OCI-LY7 (cell line): ENCODE measurements at regions not wholly inside any gene's neighbourhood (a gene's known extent, or its start where the extent isn't known, plus 50 kb on each side); places are given as distances from the start of the nearest gene placed in this dataset.

Experiments used
- BruUV-seq: library from RNA; stranded (reverse); fragments of 400-500 nt; replicated peaks from 2 replicates; lab custom pipeline; 2021; lab: Mats Ljungman, UMichigan
- CTCF ChIA-PET: fragments of 300-600 bp; sonication (Branson Sonifier 250); formaldehyde crosslinking; loops from one replicate; lab custom pipeline; 2022; ENCODE audit warnings: antibody characterized with exemption; ENCODE audit not compliant: unreplicated experiment; lab: Charles Lee
- POLR2A ChIA-PET: fragments of 300-600 bp; sonication (Branson Sonifier 250); formaldehyde crosslinking; loops from one replicate; lab custom pipeline; 2022; ENCODE audit warnings: antibody characterized with exemption; lab: Charles Lee
- DNase-seq: peaks from one replicate; pipeline ENCODE4 v3.0.0-alpha.2; 2015; ENCODE audit warnings: low spot score
- H2AFZ ChIP-seq: fragments of 200-600 bp; sonication (generic), shearing (Covaris generic); 2 replicates; pipeline ENCODE4 v1.6.1; 2014; ENCODE audit warnings: mild to moderate bottlenecking, antibody characterized with exemption, low read length, moderate library complexity
- H3K27ac ChIP-seq: fragments of 200-600 bp; sonication (generic); 2 replicates; pipeline ENCODE4 v1.5.1; 2014; ENCODE audit warnings: mixed run types, low read depth, mild to moderate bottlenecking, moderate library complexity, low read length, inconsistent platforms; ENCODE audit not compliant: poor library complexity, severe bottlenecking
- H3K36me3 ChIP-seq: fragments of 200-600 bp; sonication (generic); 2 replicates; pipeline ENCODE4 v1.6.1; 2014; ENCODE audit warnings: mild to moderate bottlenecking, antibody characterized with exemption, low read length, moderate library complexity, mixed read lengths; ENCODE audit not compliant: insufficient read depth
- H3K4me1 ChIP-seq: fragments of 200-600 bp; sonication (generic); 2 replicates; pipeline ENCODE4 v1.5.1; 2014; ENCODE audit warnings: mild to moderate bottlenecking, low read length; ENCODE audit not compliant: insufficient read depth, poor library complexity, severe bottlenecking
- H3K4me2 ChIP-seq: fragments of 200-600 bp; sonication (generic); 2 replicates; pipeline ENCODE4 v1.6.1; 2014; ENCODE audit warnings: mild to moderate bottlenecking, low read length
- H3K4me3 ChIP-seq: fragments of 200-600 bp; sonication (generic); 2 replicates; pipeline ENCODE4 v1.5.1; 2014; ENCODE audit warnings: mild to moderate bottlenecking, low read depth, low read length; ENCODE audit not compliant: poor library complexity, severe bottlenecking
- H3K79me2 ChIP-seq: fragments of 200-600 bp; sonication (generic); 2 replicates; pipeline ENCODE4 v1.6.1; 2016; ENCODE audit warnings: low read depth, mild to moderate bottlenecking, low read length, moderate library complexity, mixed read lengths; ENCODE audit not compliant: insufficient read depth
- H3K9me2 ChIP-seq: fragments of 200-600 bp; sonication (generic); 2 replicates; pipeline ENCODE4 v1.6.1; 2016; ENCODE audit warnings: mild to moderate bottlenecking, low read length, mixed read lengths; ENCODE audit not compliant: insufficient read depth
- H3K9me3 ChIP-seq: fragments of 200-600 bp; sonication (generic); 2 replicates; pipeline ENCODE4 v1.6.1; 2014; ENCODE audit warnings: mild to moderate bottlenecking, mixed run types, low read length, mixed read lengths
- H4K20me1 ChIP-seq: fragments of 200-600 bp; sonication (generic); 2 replicates; pipeline ENCODE4 v1.6.1; 2014; ENCODE audit warnings: mild to moderate bottlenecking, antibody characterized with exemption, low read length, moderate library complexity, mixed read lengths; ENCODE audit not compliant: insufficient read depth
- EZH2phosphoT487 ChIP-seq: fragments of 200-600 bp; sonication (generic); IDR thresholded peaks from 2 replicates; pipeline ENCODE4 v1.6.1; 2018; ENCODE audit warnings: low read depth, borderline replicate concordance, mild to moderate bottlenecking, mixed run types, antibody characterized with exemption, low read length, moderate library complexity, mixed read lengths
- intact Hi-C: fragments of 100-400 bp; cut with micrococcal nuclease; formaldehyde crosslinking; loops from one replicate; pipeline ENCODE4 v1.10.0; 2022; ENCODE audit not compliant: unreplicated experiment
- TF ChIP-seq, protein P1 (sequence below): fragments of 200-600 bp; sonication (generic); conservative IDR thresholded peaks from 2 replicates; pipeline ENCODE4 v1.5.1; 2014; ENCODE audit warnings: mild to moderate bottlenecking, antibody characterized with exemption, low read length, moderate library complexity, mixed read lengths

DNA sequence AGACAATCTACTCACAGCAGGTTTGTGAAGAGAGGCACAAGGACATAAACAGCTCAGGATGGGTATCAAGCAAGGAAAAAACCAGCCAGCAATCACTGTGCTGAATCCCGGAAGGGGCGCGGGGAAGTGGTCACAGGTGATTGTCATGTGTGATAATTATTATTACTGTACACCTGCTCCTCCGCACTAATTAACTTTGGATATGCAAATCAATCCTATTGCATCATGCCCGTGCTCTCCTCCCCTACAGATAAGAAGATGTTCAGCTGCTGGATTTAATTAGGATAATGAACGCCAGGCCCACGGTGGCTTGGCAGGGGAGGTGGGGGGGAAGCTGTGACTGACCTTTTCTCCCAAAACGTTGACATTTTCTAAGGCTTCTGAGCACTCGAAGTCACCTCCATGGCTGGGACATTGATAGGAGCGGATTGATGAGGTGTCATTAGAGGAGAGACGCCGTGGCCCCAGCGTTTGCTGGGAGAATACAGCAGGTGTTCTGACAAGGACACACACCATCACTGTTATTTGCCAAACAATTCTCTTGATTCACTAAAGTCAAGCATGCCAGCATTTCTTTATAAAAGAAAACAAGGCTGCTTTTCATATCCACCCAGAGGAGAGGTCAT, 160.3 kb upstream of the VRK2 start:
- H3K9me3 ChIP-seq, result no peaks in the 10 kb centered on the region
- no TSS peak for BruUV-seq
- no peaks in the 10 kb centered on the region for H3K79me2 ChIP-seq
- no peak overlapping the region for H3K4me2 ChIP-seq
- no peaks in the 10 kb centered on the region for H3K36me3 ChIP-seq
- no peaks in the 10 kb centered on the region for H3K4me1 ChIP-seq
- CTCF ChIA-PET, result no interaction called here
- H3K4me3 ChIP-seq, result no peak overlapping the region
- DNase-seq, result no peak
- no peak overlapping the region for H2AFZ ChIP-seq
- intact Hi-C loops, result no loop called here
- POLR2A ChIA-PET, result interaction anchor here (0.6 kb wide), 1 partner anchor 39 kb away, joined by 3 read pairs; no protein-coding TSS in a partner anchor
- H3K27ac ChIP-seq, result no peak overlapping the region
- no peaks in the 10 kb centered on the region for H4K20me1 ChIP-seq
- H3K9me2 ChIP-seq, result no peaks in the 10 kb centered on the region
- no peak for TF ChIP-seq EZH2phosphoT487
- TF ChIP-seq, protein P1, sequence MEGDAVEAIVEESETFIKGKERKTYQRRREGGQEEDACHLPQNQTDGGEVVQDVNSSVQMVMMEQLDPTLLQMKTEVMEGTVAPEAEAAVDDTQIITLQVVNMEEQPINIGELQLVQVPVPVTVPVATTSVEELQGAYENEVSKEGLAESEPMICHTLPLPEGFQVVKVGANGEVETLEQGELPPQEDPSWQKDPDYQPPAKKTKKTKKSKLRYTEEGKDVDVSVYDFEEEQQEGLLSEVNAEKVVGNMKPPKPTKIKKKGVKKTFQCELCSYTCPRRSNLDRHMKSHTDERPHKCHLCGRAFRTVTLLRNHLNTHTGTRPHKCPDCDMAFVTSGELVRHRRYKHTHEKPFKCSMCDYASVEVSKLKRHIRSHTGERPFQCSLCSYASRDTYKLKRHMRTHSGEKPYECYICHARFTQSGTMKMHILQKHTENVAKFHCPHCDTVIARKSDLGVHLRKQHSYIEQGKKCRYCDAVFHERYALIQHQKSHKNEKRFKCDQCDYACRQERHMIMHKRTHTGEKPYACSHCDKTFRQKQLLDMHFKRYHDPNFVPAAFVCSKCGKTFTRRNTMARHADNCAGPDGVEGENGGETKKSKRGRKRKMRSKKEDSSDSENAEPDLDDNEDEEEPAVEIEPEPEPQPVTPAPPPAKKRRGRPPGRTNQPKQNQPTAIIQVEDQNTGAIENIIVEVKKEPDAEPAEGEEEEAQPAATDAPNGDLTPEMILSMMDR, result no peak

DNA sequence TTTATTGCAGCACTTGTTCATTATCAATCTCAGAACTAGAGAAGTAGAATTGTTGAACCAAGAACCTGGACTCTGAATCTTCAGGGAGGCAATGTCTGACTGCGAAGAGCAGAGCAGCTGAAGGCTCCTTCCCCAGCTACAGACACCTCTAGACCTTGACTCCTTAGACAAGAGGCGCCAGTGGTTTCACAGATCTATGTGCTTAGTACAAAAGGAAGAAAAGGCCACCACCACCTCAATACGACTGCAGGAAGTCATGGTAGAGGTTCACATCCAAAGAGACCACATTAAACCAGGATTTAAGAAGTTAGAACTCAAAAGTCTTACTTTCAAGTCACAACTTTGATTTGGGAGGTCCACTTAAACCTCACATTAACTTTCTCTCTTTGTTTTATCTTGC, 158.1 kb upstream of the VRK2 start:
- H3K4me3 ChIP-seq, result no peak overlapping the region
- H3K4me1 ChIP-seq, result no peaks in the 10 kb centered on the region
- H3K4me2 ChIP-seq, result no peak overlapping the region
- no peak overlapping the region for H2AFZ ChIP-seq
- DNase-seq, result no peak
- ChIA-PET POLR2A (no interaction called here), CTCF (no interaction called here)
- no peaks in the 10 kb centered on the region for H3K9me2 ChIP-seq
- intact Hi-C loops, result no loop called here
- no peaks in the 10 kb centered on the region for H3K79me2 ChIP-seq
- TF ChIP-seq, protein P1, result no peak
- TF ChIP-seq EZH2phosphoT487, result no peak
- no peaks in the 10 kb centered on the region for H3K36me3 ChIP-seq
- no peaks in the 10 kb centered on the region for H3K9me3 ChIP-seq
- no peak overlapping the region for H3K27ac ChIP-seq
- no TSS peak for BruUV-seq
- H4K20me1 ChIP-seq, result no peaks in the 10 kb centered on the region

DNA sequence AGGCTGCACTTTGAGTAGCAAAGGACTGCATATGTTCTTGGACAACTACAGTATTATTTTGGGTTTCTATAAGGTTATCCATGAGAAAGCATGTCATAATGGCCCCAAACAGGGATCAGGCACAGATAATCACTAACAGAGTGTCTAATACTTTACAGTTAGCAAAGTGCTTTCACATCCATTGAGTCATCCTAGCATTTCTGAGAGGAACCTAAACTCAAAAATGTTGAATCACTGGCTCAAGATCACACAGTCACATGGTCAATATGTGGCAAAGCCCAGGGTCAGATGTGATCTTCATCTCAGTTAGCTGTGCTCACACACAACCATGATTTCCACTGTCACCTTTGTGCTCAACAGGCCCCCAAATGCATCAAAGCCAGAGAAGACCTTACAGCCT, 156.1 kb upstream of the VRK2 start:
- Histone ChIP-seq H3K79me2 (no peaks in the 10 kb centered on the region), H4K20me1 (no peaks in the 10 kb centered on the region), H3K4me2 (no peak overlapping the region), H3K4me1 (no peaks in the 10 kb centered on the region), H3K9me3 (no peaks in the 10 kb centered on the region), H3K27ac (no peak overlapping the region), H2AFZ (no peak overlapping the region), H3K9me2 (no peaks in the 10 kb centered on the region), H3K4me3 (no peak overlapping the region), H3K36me3 (no peaks in the 10 kb centered on the region)
- BruUV-seq, result no TSS peak
- no peak for TF ChIP-seq EZH2phosphoT487
- TF ChIP-seq, protein P1, result no peak
- CTCF ChIA-PET, result no interaction called here
- intact Hi-C loops, result no loop called here
- no peak for DNase-seq
- POLR2A ChIA-PET, result no interaction called here
